DND-41 (cell line): ENCODE measurements at regions not wholly inside any gene's neighbourhood (a gene's known extent, or its start where the extent isn't known, plus 50 kb on each side); places are given as distances from the start of the nearest gene placed in this dataset.

Source experiments
- ATAC-seq: fragments of 200-7000 bp; cut with Tn5 transposase; 3 replicates; pipeline ENCODE4 v1.9.1; 2021; ENCODE audit warnings: low read depth; ENCODE audit not compliant: insufficient read depth
- DNase-seq: peaks from one replicate; pipeline ENCODE4 v3.0.0-alpha.2; 2020
- H2AFZ ChIP-seq: 2 replicates; pipeline ENCODE4 v1.6.0; 2012; ENCODE audit warnings: low read depth, low read length
- H3K27ac ChIP-seq: 2 replicates; pipeline ENCODE4 v1.5.1; 2012; ENCODE audit warnings: low read length, inconsistent platforms
- H3K27me3 ChIP-seq: fragments of 200-600 bp; sonication (generic); 2 replicates; pipeline ENCODE4 v1.6.0; 2012; ENCODE audit warnings: low read length, mild to moderate bottlenecking, inconsistent platforms; ENCODE audit not compliant: insufficient read depth, poor library complexity
- H3K36me3 ChIP-seq: 2 replicates; pipeline ENCODE4 v1.5.1; 2012; ENCODE audit warnings: low read length, inconsistent platforms; ENCODE audit not compliant: insufficient read depth
- H3K4me1 ChIP-seq: 2 replicates; pipeline ENCODE4 v1.5.1; 2012; ENCODE audit warnings: mild to moderate bottlenecking, low read length; ENCODE audit not compliant: insufficient read depth
- H3K4me2 ChIP-seq: 2 replicates; pipeline ENCODE4 v1.6.0; 2012; ENCODE audit warnings: mild to moderate bottlenecking, moderate library complexity, low read length, inconsistent platforms; ENCODE audit not compliant: insufficient read depth
- H3K4me3 ChIP-seq, 2 experiments: fragments of 200-600 bp in 1 of 2; shearing (Covaris generic) in 1 of 2; 2 replicates each; pipeline ENCODE4 v1.5.1; 2012 to 2016; ENCODE audit warnings: inconsistent platforms in 2 of 2, low read length in 2 of 2, mild to moderate bottlenecking in 2 of 2, low read depth in 1 of 2, moderate library complexity in 1 of 2
- H3K79me2 ChIP-seq: 2 replicates; pipeline ENCODE4 v1.6.0; 2012; ENCODE audit warnings: low read length, inconsistent platforms; ENCODE audit not compliant: insufficient read depth
- H3K9ac ChIP-seq: 2 replicates; pipeline ENCODE4 v1.6.0; 2012; ENCODE audit warnings: low read depth, mild to moderate bottlenecking, inconsistent platforms, low read length, moderate library complexity
- H3K9me3 ChIP-seq: 2 replicates; pipeline ENCODE4 v1.5.1; 2012; ENCODE audit warnings: low read length, moderate library complexity, mild to moderate bottlenecking, inconsistent platforms; ENCODE audit not compliant: insufficient read depth, severe bottlenecking
- H4K20me1 ChIP-seq: 2 replicates; pipeline ENCODE4 v1.6.0; 2012; ENCODE audit warnings: low read length; ENCODE audit not compliant: insufficient read depth
- CTCF ChIP-seq: IDR thresholded peaks from 2 replicates; pipeline ENCODE4 v1.5.1; 2012; ENCODE audit warnings: borderline replicate concordance, low read length, moderate library complexity, mild to moderate bottlenecking; ENCODE audit not compliant: poor library complexity, severe bottlenecking; ENCODE audit errors: extremely low read depth
- EZH2 ChIP-seq: IDR thresholded peaks from 3 replicates; pipeline ENCODE4 v1.6.1; 2012; ENCODE audit warnings: borderline replicate concordance, low read depth, mild to moderate bottlenecking, moderate library complexity, low read length, inconsistent platforms; ENCODE audit not compliant: severe bottlenecking

- Histone ChIP-seq H3K4me1 (no peaks in the 10 kb centered on the region), H2AFZ (no peak overlapping the region), H3K9me3 (no peaks in the 10 kb centered on the region), H4K20me1 (no peaks in the 10 kb centered on the region), H3K36me3 (no peaks in the 10 kb centered on the region), H3K27ac (no peak overlapping the region), H3K27me3 (no peaks in the 10 kb centered on the region), H3K9ac (no peak overlapping the region), H3K4me3 (no peak overlapping the region), H3K79me2 (no peaks in the 10 kb centered on the region), H3K4me2 (no peak overlapping the region)
- no peak for TF ChIP-seq CTCF
- DNase-seq: no peak
- no peak for ATAC-seq
Measured at GRCh38 chr2:42925742-42926433, 133.5 kb upstream of the HAAO start.

- ATAC-seq (no peak), DNase-seq (no peak)
- Histone ChIP-seq H3K9ac (no peak overlapping the region), H3K4me3 (no peak overlapping the region), H3K4me1 (no peaks in the 10 kb centered on the region), H4K20me1 (no peaks in the 10 kb centered on the region), H3K79me2 (no peaks in the 10 kb centered on the region), H3K27ac (no peak overlapping the region), H3K36me3 (no peaks in the 10 kb centered on the region), H3K9me3 (no peaks in the 10 kb centered on the region), H3K4me2 (no peak overlapping the region), H3K27me3 (no peaks in the 10 kb centered on the region), H2AFZ (no peak overlapping the region)
- TF ChIP-seq EZH2 (no peak), CTCF (no peak)
Measured at GRCh38 chr2:42924418-42924886, 132.1 kb upstream of the HAAO start.

- no peak; the same call in 2 of the 3 replicates for ATAC-seq
- Histone ChIP-seq H3K27ac (no peak overlapping the region), H3K9me3 (no peaks in the 10 kb centered on the region), H3K79me2 (no peaks in the 10 kb centered on the region), H3K36me3 (no peaks in the 10 kb centered on the region), H4K20me1 (no peaks in the 10 kb centered on the region), H3K4me3 (no peak overlapping the region), H3K4me2 (no peak overlapping the region), H3K9ac (no peak overlapping the region), H3K4me1 (no peaks in the 10 kb centered on the region), H2AFZ (0 out of 2 replicates have a peak overlapping the region, but pooled peaks have one; percentile 30), H3K27me3 (no peaks in the 10 kb centered on the region)
- DNase-seq: peak; percentile 16
- no peak for TF ChIP-seq EZH2
- no peak for TF ChIP-seq CTCF
Measured at GRCh38 chr2:42923580-42924417, 131.4 kb upstream of the HAAO start.
